ENCODE measurements at regions not wholly inside any gene's neighbourhood (a gene's known extent, or its start where the extent isn't known, plus 50 kb on each side); places are given as distances from the start of the nearest gene placed in this dataset.

- no TSS peak for BruUV-seq (replicated peaks)
- Histone ChIP-seq H3K4me3 (ENCODE audit: low read depth in 2 of 2, low read length in 2 of 2) (no peak overlapping the region), H3K9me3 (ENCODE audit: control insufficient read depth, insufficient read depth, low read depth, low read length) (no peaks in the 10 kb centered on the region), H3K4me1 (ENCODE audit: control insufficient read depth, insufficient read depth, low read length) (no peaks in the 10 kb centered on the region), H3K36me3 (ENCODE audit: control insufficient read depth, insufficient read depth, low read length) (no peaks in the 10 kb centered on the region), H3K27me3 (ENCODE audit: control insufficient read depth, insufficient read depth, low read length) (no peaks in the 10 kb centered on the region), H3K27ac (ENCODE audit: low read length) (no peak overlapping the region)
- no peak for DNase-seq (ENCODE audit: low read depth, low spot score)
- ChIA-PET CTCF (no interaction called here), POLR2A (no interaction called here)
- in situ Hi-C loops (cut with HindIII; ENCODE audit: low pct_unique_long_range_greater_than_20kb, low sequenced_read_pairs) = no loop called here
- no peak for ATAC-seq
- TF ChIP-seq, protein P1, sequence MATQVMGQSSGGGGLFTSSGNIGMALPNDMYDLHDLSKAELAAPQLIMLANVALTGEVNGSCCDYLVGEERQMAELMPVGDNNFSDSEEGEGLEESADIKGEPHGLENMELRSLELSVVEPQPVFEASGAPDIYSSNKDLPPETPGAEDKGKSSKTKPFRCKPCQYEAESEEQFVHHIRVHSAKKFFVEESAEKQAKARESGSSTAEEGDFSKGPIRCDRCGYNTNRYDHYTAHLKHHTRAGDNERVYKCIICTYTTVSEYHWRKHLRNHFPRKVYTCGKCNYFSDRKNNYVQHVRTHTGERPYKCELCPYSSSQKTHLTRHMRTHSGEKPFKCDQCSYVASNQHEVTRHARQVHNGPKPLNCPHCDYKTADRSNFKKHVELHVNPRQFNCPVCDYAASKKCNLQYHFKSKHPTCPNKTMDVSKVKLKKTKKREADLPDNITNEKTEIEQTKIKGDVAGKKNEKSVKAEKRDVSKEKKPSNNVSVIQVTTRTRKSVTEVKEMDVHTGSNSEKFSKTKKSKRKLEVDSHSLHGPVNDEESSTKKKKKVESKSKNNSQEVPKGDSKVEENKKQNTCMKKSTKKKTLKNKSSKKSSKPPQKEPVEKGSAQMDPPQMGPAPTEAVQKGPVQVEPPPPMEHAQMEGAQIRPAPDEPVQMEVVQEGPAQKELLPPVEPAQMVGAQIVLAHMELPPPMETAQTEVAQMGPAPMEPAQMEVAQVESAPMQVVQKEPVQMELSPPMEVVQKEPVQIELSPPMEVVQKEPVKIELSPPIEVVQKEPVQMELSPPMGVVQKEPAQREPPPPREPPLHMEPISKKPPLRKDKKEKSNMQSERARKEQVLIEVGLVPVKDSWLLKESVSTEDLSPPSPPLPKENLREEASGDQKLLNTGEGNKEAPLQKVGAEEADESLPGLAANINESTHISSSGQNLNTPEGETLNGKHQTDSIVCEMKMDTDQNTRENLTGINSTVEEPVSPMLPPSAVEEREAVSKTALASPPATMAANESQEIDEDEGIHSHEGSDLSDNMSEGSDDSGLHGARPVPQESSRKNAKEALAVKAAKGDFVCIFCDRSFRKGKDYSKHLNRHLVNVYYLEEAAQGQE (IDR thresholded peaks at IDR 0.05; ENCODE audit: insufficient read depth in 1 of 2, low read depth in 2 of 2, low read length in 1 of 2) = no peak
- TF ChIP-seq SIN3A (IDR thresholded peaks at IDR 0.05; ENCODE audit: borderline replicate concordance, insufficient read depth, low read depth, low read length) (no peak), CTCF (IDR thresholded peaks at IDR 0.05) (no peak), POLR2AphosphoS5 (IDR thresholded peaks at IDR 0.05; ENCODE audit: low read depth, low read length) (no peak), TCF7L2 (IDR thresholded peaks at IDR 0.05; ENCODE audit: low read depth, low read length) (no peak)
- intact Hi-C loops (cut with micrococcal nuclease; ENCODE audit: unreplicated experiment) = no loop called here
Observed at GRCh38 chr9:80789831-80790230, 899.5 kb downstream of the TLE1 start.

GRCh38 chr9:80787636-80788035 lies 901.7 kb downstream of the TLE1 start:
- Histone ChIP-seq H3K4me3 (ENCODE audit: low read depth in 2 of 2, low read length in 2 of 2) (no peak overlapping the region), H3K27me3 (ENCODE audit: control insufficient read depth, insufficient read depth, low read length) (no peaks in the 10 kb centered on the region), H3K9me3 (ENCODE audit: control insufficient read depth, insufficient read depth, low read depth, low read length) (no peaks in the 10 kb centered on the region), H3K27ac (ENCODE audit: low read length) (no peak overlapping the region), H3K36me3 (ENCODE audit: control insufficient read depth, insufficient read depth, low read length) (no peaks in the 10 kb centered on the region), H3K4me1 (ENCODE audit: control insufficient read depth, insufficient read depth, low read length) (no peaks in the 10 kb centered on the region)
- in situ Hi-C loops (cut with HindIII; ENCODE audit: low pct_unique_long_range_greater_than_20kb, low sequenced_read_pairs) (no loop called here), intact Hi-C loops (cut with micrococcal nuclease; ENCODE audit: unreplicated experiment) (no loop called here)
- CTCF ChIA-PET = no interaction called here
- ATAC-seq = no peak
- DNase-seq (ENCODE audit: low read depth, low spot score) = no peak
- BruUV-seq (replicated peaks) = no TSS peak
- TF ChIP-seq, protein P1 (IDR thresholded peaks at IDR 0.05; ENCODE audit: insufficient read depth in 1 of 2, low read depth in 2 of 2, low read length in 1 of 2) = no peak
- POLR2A ChIA-PET = no interaction called here

All from Panc1 (cell line).